BLaER1 (cell line): ENCODE measurements at regions not wholly inside any gene's neighbourhood (a gene's known extent, or its start where the extent isn't known, plus 50 kb on each side); places are given as distances from the start of the nearest gene placed in this dataset.
"Not testable (repeated sequence)": the region's sequence is repeated elsewhere in the genome, so short reads cannot be mapped to it uniquely, and the experiment has no call there.

Source experiments
- H3K27ac ChIP-seq: shearing (Covaris generic); formaldehyde crosslinking; 2 replicates; pipeline ENCODE4 v1.8.1; 2022
- H3K27me3 ChIP-seq: shearing (Covaris generic); formaldehyde crosslinking; 2 replicates; pipeline ENCODE4 v1.8.1; 2022
- H3K36me3 ChIP-seq: shearing (Covaris generic); formaldehyde crosslinking; 2 replicates; pipeline ENCODE4 v1.8.1; 2022
- H3K4me1 ChIP-seq: shearing (Covaris generic); formaldehyde crosslinking; 2 replicates; pipeline ENCODE4 v1.8.1; 2022
- H3K4me2 ChIP-seq: shearing (Covaris generic); formaldehyde crosslinking; 2 replicates; pipeline ENCODE4 v1.8.1; 2022
- H3K4me3 ChIP-seq: shearing (Covaris generic); formaldehyde crosslinking; 2 replicates; pipeline ENCODE4 v1.8.1; 2022
- H3K9ac ChIP-seq: shearing (Covaris generic); formaldehyde crosslinking; 2 replicates; pipeline ENCODE4 v1.8.1; 2022
- H3K9me3 ChIP-seq: shearing (Covaris generic); formaldehyde crosslinking; 2 replicates; pipeline ENCODE4 v1.8.1; 2022
- H4K20me1 ChIP-seq: shearing (Covaris generic); formaldehyde crosslinking; 2 replicates; pipeline ENCODE4 v1.8.1; 2022
- Cebpa-rat ChIP-seq: shearing (Covaris generic); IDR thresholded peaks from 2 replicates; pipeline ENCODE4 v1.8.1; 2022

DNA sequence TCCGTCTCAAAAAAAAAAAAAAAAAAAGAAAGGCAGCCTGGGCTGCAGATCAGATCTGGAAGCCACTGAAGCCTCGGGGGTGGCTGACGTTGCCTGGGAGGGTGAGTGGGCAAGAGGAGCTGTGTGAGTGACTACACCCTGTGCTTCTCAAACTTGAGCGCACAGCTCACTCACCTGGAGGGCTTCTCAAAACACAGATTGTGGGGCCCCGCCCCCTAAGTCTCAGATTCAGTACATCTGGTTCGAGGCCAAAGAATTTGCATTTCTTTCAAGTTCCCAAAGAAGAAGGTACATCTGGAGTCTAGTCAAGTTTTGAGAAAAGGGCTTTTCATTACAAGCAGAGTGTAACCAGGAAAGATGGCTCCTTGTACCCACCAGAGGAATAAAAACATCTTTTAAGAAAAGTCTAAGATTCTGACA is 97.7 kb upstream of the CAB39 start:
- Histone ChIP-seq H3K4me3 (no peak overlapping the region), H3K4me1 (no peaks in the 10 kb centered on the region; the same call in 1 of the 2 replicates), H4K20me1 (no peaks in the 10 kb centered on the region), H3K9ac (no peak overlapping the region), H3K36me3 (no peaks in the 10 kb centered on the region), H3K9me3 (no peaks in the 10 kb centered on the region), H3K27me3 (no peaks in the 10 kb centered on the region), H3K4me2 (no peak overlapping the region), H3K27ac (no peak overlapping the region)
- TF ChIP-seq Cebpa-rat: no peak

DNA sequence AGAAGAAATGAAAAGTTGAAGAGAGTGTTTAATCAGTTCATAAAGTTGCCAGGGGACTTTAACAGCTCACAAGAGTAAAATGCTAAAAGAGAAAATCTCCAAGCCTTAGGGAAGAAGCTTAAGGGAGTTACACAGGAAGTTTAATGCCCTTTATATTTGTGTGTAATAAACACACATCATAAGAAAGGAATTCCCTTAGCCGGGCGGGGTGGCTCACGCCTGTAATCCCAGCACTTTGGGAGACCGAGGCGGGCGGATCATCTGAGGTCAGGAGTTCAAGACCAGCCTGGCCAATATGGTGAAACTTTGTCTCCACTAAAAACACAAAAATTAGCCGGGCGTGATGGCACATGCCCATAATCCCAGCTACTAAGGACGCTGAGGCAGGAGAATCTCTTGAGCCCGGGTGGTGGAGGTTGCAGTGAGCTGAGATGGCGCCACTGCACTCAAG is 95.4 kb upstream of the CAB39 start:
- H3K27ac ChIP-seq, H3K4me1 ChIP-seq, H3K4me2 ChIP-seq, H3K27me3 ChIP-seq, H3K4me3 ChIP-seq, H3K9ac ChIP-seq, H4K20me1 ChIP-seq, H3K36me3 ChIP-seq, H3K9me3 ChIP-seq: not testable (repeated sequence)

DNA sequence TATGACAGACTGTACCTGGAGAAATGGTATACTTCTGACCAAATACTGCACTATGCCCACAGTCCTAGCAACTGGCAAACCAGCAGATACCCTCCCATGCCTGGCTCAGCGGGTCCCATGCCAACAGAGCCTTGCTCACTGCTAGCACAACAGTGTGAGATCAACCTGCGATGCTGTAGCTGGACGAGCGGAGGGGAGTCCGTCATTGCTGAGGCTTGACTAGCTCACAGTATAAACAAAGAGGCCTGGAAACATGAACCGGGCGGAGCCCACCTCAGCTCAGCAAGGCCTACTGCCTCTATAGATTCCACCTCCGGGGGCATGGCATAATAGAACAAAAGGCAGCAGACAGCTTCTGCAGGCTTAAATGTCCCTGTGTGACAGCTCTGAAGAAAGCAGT is 93.2 kb upstream of the CAB39 start:
- Histone ChIP-seq H3K27me3 (no peaks in the 10 kb centered on the region), H3K4me1 (no peaks in the 10 kb centered on the region; the same call in 1 of the 2 replicates), H3K9ac (no peak overlapping the region), H3K4me3 (no peak overlapping the region), H4K20me1 (no peaks in the 10 kb centered on the region), H3K9me3 (0 out of 2 replicates have a peak, but pooled peaks cover 2% of the 10 kb centered on the region), H3K4me2 (no peak overlapping the region), H3K27ac (no peak overlapping the region), H3K36me3 (no peaks in the 10 kb centered on the region)
- no peak for TF ChIP-seq Cebpa-rat

DNA sequence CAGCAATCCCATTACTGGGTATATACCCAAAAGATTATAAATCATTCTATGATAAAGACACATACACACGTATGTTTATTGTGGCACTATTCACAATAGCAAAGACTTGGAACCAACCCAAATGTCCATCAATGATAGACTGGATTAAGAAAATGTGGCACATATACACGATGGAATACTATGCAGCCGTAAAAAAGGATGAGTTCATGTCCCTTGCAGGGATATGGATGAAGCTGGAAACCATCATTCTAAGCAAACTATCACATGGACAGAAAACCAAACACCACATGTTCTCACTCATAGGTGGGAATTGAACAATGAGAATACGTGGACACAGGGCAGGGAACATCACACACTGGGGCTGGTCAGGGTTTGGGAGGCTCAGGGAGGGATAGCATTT is 87.4 kb upstream of the CAB39 start:
- not testable (repeated sequence) for H3K27me3 ChIP-seq, H3K4me1 ChIP-seq, H3K9ac ChIP-seq, H3K4me3 ChIP-seq, H3K36me3 ChIP-seq, H4K20me1 ChIP-seq, H3K27ac ChIP-seq, H3K4me2 ChIP-seq, H3K9me3 ChIP-seq

DNA sequence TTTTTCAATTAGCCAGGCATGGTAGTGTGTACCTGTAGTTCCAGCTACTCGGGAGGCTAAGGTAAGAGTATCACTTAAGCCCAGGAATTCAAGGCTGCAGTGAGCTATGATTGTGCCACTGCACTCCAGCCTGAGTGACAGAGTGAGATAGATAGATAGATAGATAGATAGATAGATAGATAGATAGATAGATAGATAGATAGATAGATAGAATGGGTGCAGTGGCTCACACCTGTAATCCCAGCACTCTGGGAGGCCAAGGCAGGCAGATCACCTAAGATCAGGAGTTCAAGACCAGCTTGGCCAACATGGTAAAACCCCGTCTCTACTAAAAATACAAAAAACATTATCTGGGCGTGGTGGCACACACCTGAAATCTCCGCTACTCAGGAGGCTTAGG is 85.6 kb upstream of the CAB39 start:
- not testable (repeated sequence) for H3K27me3 ChIP-seq, H4K20me1 ChIP-seq, H3K4me2 ChIP-seq, H3K27ac ChIP-seq, H3K36me3 ChIP-seq, H3K4me3 ChIP-seq, H3K9me3 ChIP-seq, H3K9ac ChIP-seq, H3K4me1 ChIP-seq

DNA sequence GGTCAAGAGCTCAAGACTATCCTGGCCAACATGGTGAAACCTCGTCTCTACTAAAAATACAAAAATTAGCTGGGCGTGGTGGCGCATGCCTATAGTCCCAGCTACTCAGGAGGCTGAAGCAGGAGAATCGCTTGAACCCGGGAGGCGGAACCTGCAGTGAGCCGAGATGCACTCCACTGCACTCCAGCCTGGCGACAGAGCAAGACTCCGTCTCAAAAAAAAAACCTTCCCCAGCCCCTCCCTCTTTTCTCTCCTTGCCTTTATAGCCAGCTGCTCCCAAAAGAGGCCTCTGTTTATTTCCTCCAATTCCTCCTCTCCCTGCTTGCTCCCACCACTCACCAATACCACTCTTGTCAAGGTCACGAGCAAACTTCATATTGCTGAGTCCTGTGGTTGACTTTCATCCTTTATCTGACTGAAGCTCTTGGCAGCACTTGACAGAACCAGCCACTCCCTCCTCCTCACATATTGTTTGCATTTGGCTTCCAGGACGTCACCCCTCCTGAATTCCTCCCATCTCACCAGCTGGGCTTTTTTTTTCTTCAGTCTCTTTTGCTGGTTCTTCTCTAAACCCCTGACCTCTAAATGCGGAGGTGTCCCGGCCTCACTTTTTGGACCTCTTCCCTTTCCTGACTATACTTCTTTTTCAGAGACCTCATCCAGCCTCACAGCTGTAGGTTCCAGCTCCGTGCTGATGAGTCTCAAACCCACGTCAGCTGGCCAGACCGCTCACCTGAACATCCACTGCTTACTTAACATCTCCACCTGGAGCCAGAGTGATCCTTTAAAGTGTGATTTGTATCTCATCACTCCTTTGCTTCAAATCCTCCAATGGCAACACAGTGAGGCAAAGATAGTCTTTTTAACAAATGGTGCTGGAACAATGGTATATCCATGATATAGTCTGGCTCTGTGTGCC is 84.6 kb upstream of the CAB39 start:
- H4K20me1 ChIP-seq: no peaks in the 10 kb centered on the region
- H3K27ac ChIP-seq: no peak overlapping the region
- TF ChIP-seq Cebpa-rat: no peak
- no peak overlapping the region for H3K4me3 ChIP-seq
- H3K9ac ChIP-seq: no peak overlapping the region
- H3K4me2 ChIP-seq: no peak overlapping the region
- H3K4me1 ChIP-seq: no peaks in the 10 kb centered on the region
- H3K27me3 ChIP-seq: no peaks in the 10 kb centered on the region
- 0 out of 2 replicates have a peak, but pooled peaks cover 2% of the 10 kb centered on the region for H3K9me3 ChIP-seq
- H3K36me3 ChIP-seq: no peaks in the 10 kb centered on the region

- Histone ChIP-seq H3K4me3 (no peak overlapping the region), H3K27ac (no peak overlapping the region), H3K27me3 (no peaks in the 10 kb centered on the region), H3K4me2 (no peak overlapping the region), H4K20me1 (no peaks in the 10 kb centered on the region), H3K9me3 (no peaks in the 10 kb centered on the region), H3K4me1 (peaks cover 4% of the 10 kb centered on the region; the same call in 1 of the 2 replicates), H3K9ac (no peak overlapping the region), H3K36me3 (no peaks in the 10 kb centered on the region)
- no peak for TF ChIP-seq Cebpa-rat
Measured at GRCh38 chr2:230631470-230631869, 81.2 kb upstream of the CAB39 start.

GRCh38 chr2:230634146-230634545 is 78.5 kb upstream of the CAB39 start:
- Histone ChIP-seq H3K9me3 (no peaks in the 10 kb centered on the region), H3K4me1 (peaks cover 11% of the 10 kb centered on the region; the same call in 1 of the 2 replicates), H3K4me3 (no peak overlapping the region), H3K9ac (no peak overlapping the region), H3K27me3 (no peaks in the 10 kb centered on the region), H3K36me3 (no peaks in the 10 kb centered on the region), H3K4me2 (no peak overlapping the region), H4K20me1 (no peaks in the 10 kb centered on the region), H3K27ac (no peak overlapping the region)
- no peak for TF ChIP-seq Cebpa-rat

- H3K27me3 ChIP-seq, H4K20me1 ChIP-seq, H3K36me3 ChIP-seq, H3K27ac ChIP-seq, H3K9ac ChIP-seq, H3K9me3 ChIP-seq, H3K4me2 ChIP-seq, H3K4me3 ChIP-seq: not testable (repeated sequence)
- peaks cover 11% of the 10 kb centered on the region; the same call in 1 of the 2 replicates for H3K4me1 ChIP-seq
Measured at GRCh38 chr2:230634721-230635313, 77.8 kb upstream of the CAB39 start.

DNA sequence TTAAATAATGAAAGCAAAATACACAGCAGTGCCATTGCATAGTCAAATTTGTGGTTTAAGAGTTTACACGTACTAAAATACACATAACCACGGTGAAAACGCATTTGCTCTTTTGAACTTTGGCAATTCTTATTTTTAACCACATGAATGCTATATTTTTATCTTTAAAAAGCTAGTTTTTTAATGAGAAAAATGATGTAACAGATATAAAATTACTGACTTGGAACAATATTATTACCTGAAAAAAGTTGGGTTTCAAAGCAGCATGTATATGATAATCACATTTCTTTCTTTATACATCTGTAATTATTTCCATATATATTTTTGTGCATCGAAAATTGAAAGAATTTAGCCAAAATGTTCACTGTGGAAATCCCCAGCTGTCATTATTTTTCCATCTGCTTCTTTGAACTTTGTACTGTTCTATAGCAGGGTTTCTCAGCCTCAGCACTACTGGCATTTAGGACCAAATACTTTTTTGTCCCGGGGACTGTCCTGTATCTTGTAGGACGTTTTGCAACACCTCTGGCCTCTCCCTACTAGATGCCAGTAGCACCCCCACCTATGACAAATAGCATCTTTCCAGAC is 75.9 kb upstream of the CAB39 start:
- Histone ChIP-seq H3K9ac (no peak overlapping the region), H3K4me3 (no peak overlapping the region), H3K36me3 (no peaks in the 10 kb centered on the region), H3K4me1 (peaks cover 22% of the 10 kb centered on the region; the same call in 1 of the 2 replicates), H3K4me2 (peak overlapping the region; percentile 22; the same call in 1 of the 2 replicates), H3K27me3 (no peaks in the 10 kb centered on the region), H4K20me1 (no peaks in the 10 kb centered on the region), H3K9me3 (no peaks in the 10 kb centered on the region), H3K27ac (no peak overlapping the region)
- TF ChIP-seq Cebpa-rat: no peak

DNA sequence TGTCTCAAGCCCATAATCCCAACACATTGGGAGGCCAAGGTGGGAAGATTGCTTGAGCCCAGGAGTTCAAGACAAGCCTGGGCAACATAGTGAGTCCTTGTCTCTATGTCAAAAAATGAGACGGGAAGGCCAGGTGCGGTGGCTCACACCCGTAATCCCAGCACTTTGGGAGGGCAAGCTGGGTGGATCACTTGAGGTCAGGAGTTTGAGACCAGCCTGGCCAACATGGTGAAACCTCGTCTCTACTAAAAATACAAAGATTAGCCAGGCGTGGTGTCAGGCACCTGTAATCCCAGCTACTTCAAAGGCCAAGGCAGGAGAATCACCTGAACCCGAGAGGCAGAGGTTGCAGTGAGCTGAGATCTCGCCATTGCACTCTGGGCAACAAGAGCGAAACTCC is 75.2 kb upstream of the CAB39 start:
- H3K4me1 ChIP-seq: peaks cover 22% of the 10 kb centered on the region; the same call in 1 of the 2 replicates
- not testable (repeated sequence) for H3K9ac ChIP-seq, H3K9me3 ChIP-seq, H3K36me3 ChIP-seq, H3K27me3 ChIP-seq, H3K4me2 ChIP-seq, H3K4me3 ChIP-seq, H3K27ac ChIP-seq, H4K20me1 ChIP-seq
